BJ (cell line): ENCODE measurements at regions not wholly inside any gene's neighbourhood (a gene's known extent, or its start where the extent isn't known, plus 50 kb on each side); places are given as distances from the start of the nearest gene placed in this dataset.

Source experiments
- CTCF ChIA-PET: fragments of 350-600 bp; formaldehyde crosslinking; extraction: SDS; loops from one replicate; lab custom pipeline; 2021; ENCODE audit warnings: antibody characterized with exemption, inconsistent platforms; lab: Yijun Ruan, JAX
- POLR2A ChIA-PET: fragments of 300-600 bp; sonication (Branson Sonifier 250); formaldehyde crosslinking; extraction: SDS; loops from one replicate; lab custom pipeline; 2021; ENCODE audit warnings: antibody characterized with exemption; lab: Charles Lee
- DNase-seq: peaks from one replicate; pipeline ENCODE4 v3.0.0-alpha.2; 2011; ENCODE audit warnings: low read depth
- H3K27me3 ChIP-seq: 2 replicates; pipeline ENCODE4 v1.6.0; 2011; ENCODE audit warnings: low read length; ENCODE audit not compliant: control insufficient read depth, insufficient read depth
- H3K36me3 ChIP-seq: 2 replicates; pipeline ENCODE4 v1.5.1; 2011; ENCODE audit warnings: low read length; ENCODE audit not compliant: control insufficient read depth, insufficient read depth
- H3K4me3 ChIP-seq: 2 replicates; pipeline ENCODE4 v1.5.1; 2011; ENCODE audit warnings: low read depth, mild to moderate bottlenecking, control low read depth, low read length
- CTCF ChIP-seq: IDR thresholded peaks from 2 replicates; pipeline ENCODE4 v1.5.1; 2011; ENCODE audit warnings: low read depth, mild to moderate bottlenecking, control low read depth, inconsistent platforms, low read length, moderate library complexity; ENCODE audit not compliant: insufficient read depth

GRCh38 chr12:98410356-98410755 is 105.0 kb upstream of the TMPO start:
- no peak for DNase-seq
- no peak for TF ChIP-seq CTCF
- no peaks in the 10 kb centered on the region for H3K36me3 ChIP-seq
- no peaks in the 10 kb centered on the region; the same call in 1 of the 2 replicates for H3K27me3 ChIP-seq
- no peak overlapping the region for H3K4me3 ChIP-seq
- ChIA-PET POLR2A (no interaction called here), CTCF (no interaction called here)

DNA sequence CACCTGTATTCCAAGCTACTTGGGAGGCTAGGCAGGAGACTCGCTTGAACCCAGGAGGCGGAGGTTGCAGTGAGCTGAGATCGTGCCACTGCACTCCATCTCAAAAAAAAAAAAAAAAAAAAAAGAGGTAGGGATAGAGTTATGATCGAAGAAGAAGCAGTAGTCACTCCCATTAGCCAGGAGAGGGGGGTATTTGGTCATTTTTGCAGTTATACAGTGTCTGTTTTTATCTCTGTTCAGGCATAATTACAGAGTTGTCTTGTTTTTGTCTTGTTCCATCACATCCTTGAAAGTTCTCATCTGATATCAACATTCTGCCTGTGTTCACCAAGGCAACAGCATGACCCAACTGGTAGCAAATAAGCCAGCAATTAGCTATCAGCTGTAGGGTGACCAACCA is 98.5 kb upstream of the TMPO start:
- TF ChIP-seq CTCF, result peak; percentile 35; the same call in 1 of the 2 replicates
- Histone ChIP-seq H3K36me3 (no peaks in the 10 kb centered on the region), H3K27me3 (no peaks in the 10 kb centered on the region; the same call in 1 of the 2 replicates), H3K4me3 (no peak overlapping the region)
- ChIA-PET CTCF (interaction anchor here (0.7 to 1.7 kb wide), 11 partner anchors 8 to 237 kb away, joined by 3 to 7 read pairs (median 3); no protein-coding TSS in a partner anchor), POLR2A (interaction anchor here (0.6 kb wide), 1 partner anchor 76 kb away, joined by 6 read pairs; no protein-coding TSS in a partner anchor)
- no peak for DNase-seq

DNA sequence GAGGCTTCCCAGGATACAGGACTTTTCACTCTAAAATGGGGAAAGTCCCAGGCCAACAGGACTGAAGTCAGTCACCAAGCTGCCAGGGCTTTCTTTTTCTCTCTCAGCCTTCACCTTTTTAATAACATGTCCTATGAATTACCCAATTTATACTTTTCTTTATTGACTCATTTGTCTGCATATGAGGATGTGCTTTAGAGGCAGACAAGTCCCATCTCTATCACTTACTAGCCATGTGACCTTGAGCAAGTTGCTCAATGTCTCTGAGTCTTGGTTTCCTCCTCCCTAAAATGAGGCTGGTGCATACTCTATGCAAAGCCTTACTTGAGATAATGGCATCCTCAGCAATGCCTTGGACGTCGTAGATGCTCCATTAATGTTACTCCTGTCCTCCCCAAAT is 98.1 kb upstream of the TMPO start:
- ChIA-PET CTCF (interaction anchor here (0.9 to 1.7 kb wide), 12 partner anchors 7 to 237 kb away, joined by 3 to 7 read pairs (median 3); no protein-coding TSS in a partner anchor), POLR2A (interaction anchor here (0.6 kb wide), 1 partner anchor 1100 kb away, joined by 4 read pairs; no protein-coding TSS in a partner anchor)
- no peak for DNase-seq
- Histone ChIP-seq H3K36me3 (no peaks in the 10 kb centered on the region), H3K27me3 (no peaks in the 10 kb centered on the region; the same call in 1 of the 2 replicates), H3K4me3 (no peak overlapping the region)
- TF ChIP-seq CTCF, result no peak

- 0 out of 2 replicates have a peak overlapping the region, but pooled peaks have one; percentile 14 for H3K4me3 ChIP-seq
- H3K36me3 ChIP-seq, result no peaks in the 10 kb centered on the region
- TF ChIP-seq CTCF, result no peak
- POLR2A ChIA-PET, result interaction anchor here (0.6 kb wide), 1 partner anchor 175 kb away, joined by 4 read pairs; no protein-coding TSS in a partner anchor
- peak; percentile 99 for DNase-seq
- no peaks in the 10 kb centered on the region for H3K27me3 ChIP-seq
- CTCF ChIA-PET, result interaction anchor here (0.9 to 1.6 kb wide), 9 partner anchors 21 to 227 kb away, joined by 3 to 6 read pairs (median 3); partner anchors contain the start of gene TMPO
Observed at GRCh38 chr12:98418357-98419075, 96.9 kb upstream of the TMPO start.

DNA sequence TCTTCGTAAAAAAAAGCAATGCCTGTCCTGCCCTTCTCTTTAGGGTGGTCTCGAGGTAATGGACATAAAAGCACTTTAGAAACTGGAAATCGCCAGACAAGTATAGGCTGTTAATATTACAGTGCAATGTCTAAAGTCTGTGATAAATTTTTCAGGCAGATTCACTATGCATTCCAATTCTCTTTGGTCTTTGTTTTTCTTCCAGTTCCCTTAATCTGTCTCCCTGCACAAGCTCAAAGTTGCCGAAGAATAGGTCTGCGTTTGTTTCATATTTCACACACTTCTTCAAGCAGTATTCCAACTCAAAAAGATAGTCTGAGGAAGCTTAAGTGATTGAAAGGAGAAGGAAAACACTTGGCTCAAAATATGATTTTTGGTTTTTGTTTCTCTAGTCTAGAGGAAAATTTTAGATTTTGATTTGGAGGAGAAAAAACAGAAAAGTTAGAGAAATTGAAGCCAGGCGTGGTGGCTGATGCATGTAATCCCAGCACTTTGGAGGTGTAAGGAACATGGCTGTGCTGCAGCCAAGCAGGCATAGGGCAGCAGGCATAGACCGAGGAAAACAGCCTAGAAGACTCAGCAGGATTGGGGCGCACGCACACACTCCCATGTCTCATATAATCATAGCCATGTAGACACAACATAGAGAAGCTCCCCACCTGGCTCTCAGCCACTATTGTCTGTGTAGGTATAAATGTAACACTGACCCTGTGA is 96.2 kb upstream of the TMPO start:
- POLR2A ChIA-PET, result no interaction called here
- Histone ChIP-seq H3K4me3 (0 out of 2 replicates have a peak overlapping the region, but pooled peaks have one; percentile 14), H3K36me3 (no peaks in the 10 kb centered on the region), H3K27me3 (no peaks in the 10 kb centered on the region)
- TF ChIP-seq CTCF, result no peak
- DNase-seq, result no peak
- CTCF ChIA-PET, result interaction anchor here (0.9 to 1.3 kb wide), 4 partner anchors 21 to 115 kb away, joined by 3 to 6 read pairs (median 4); partner anchors contain the start of gene TMPO
